OCI-LY3 (cell line): ENCODE measurements at regions not wholly inside any gene's neighbourhood (a gene's known extent, or its start where the extent isn't known, plus 50 kb on each side); places are given as distances from the start of the nearest gene placed in this dataset.

Experiments used
- H2AFZ ChIP-seq: fragments of 200-600, 300-600 bp; shearing (Covaris generic); 2 replicates; pipeline ENCODE4 v1.6.0; 2014; ENCODE audit warnings: antibody characterized with exemption, low read depth, low read length
- H3K27ac ChIP-seq: fragments of 200-600, 300-600 bp; sonication (generic); 2 replicates; pipeline ENCODE4 v1.5.1; 2014; ENCODE audit warnings: mild to moderate bottlenecking, low read length, moderate library complexity, mixed read lengths
- H3K27me3 ChIP-seq: fragments of 200-600, 300-600 bp; sonication (generic); 2 replicates; pipeline ENCODE4 v1.6.1; 2014; ENCODE audit warnings: low read depth, low read length, mixed read lengths
- H3K36me3 ChIP-seq: fragments of 200-600, 300-600 bp; sonication (generic); replicated peaks from 2 replicates; pipeline ENCODE3; 2014; ENCODE audit warnings: low read depth, low read length, mixed read lengths
- H3K4me1 ChIP-seq: fragments of 300-600, 200-600 bp; sonication (generic); 2 replicates; pipeline ENCODE4 v1.6.1; 2014; ENCODE audit warnings: low read length, mixed read lengths
- H3K4me2 ChIP-seq: fragments of 200-600, 300-600 bp; sonication (generic); 2 replicates; pipeline ENCODE4 v1.6.1; 2014; ENCODE audit warnings: low read length, mixed read lengths
- H3K4me3 ChIP-seq: fragments of 300-600, 200-600 bp; sonication (generic); 2 replicates; pipeline ENCODE4 v1.5.1; 2014; ENCODE audit warnings: antibody characterized with exemption, mild to moderate bottlenecking, low read length, moderate library complexity
- H3K79me2 ChIP-seq: fragments of 300-600, 200-600 bp; shearing (Covaris generic); 2 replicates; pipeline ENCODE4 v1.6.1; 2014; ENCODE audit warnings: mild to moderate bottlenecking, low read length, mixed read lengths
- H3K9ac ChIP-seq: fragments of 300-600, 200-600 bp; shearing (Covaris generic); 2 replicates; pipeline ENCODE4 v1.6.0; 2014; ENCODE audit warnings: mild to moderate bottlenecking, low read length, moderate library complexity
- H3K9me3 ChIP-seq: fragments of 200-600, 300-600 bp; shearing (Covaris generic); 2 replicates; pipeline ENCODE4 v1.6.1; 2014; ENCODE audit warnings: low read length, mixed read lengths; ENCODE audit not compliant: insufficient read depth
- H4K20me1 ChIP-seq: fragments of 200-600, 300-600 bp; sonication (generic); 2 replicates; pipeline ENCODE4 v1.6.1; 2016; ENCODE audit warnings: low read length, mixed read lengths; ENCODE audit not compliant: insufficient read depth
- EZH2phosphoT487 ChIP-seq: fragments of 200-600 bp; shearing (Covaris generic); IDR thresholded peaks from 2 replicates; pipeline ENCODE4 v1.6.1; 2018; ENCODE audit warnings: antibody characterized with exemption, mixed run types, low read depth
- TF ChIP-seq, protein P1 (sequence below): fragments of 200-600, 300-600 bp; sonication (generic); IDR thresholded peaks from 2 replicates; pipeline ENCODE4 v1.5.1; 2014; ENCODE audit warnings: antibody characterized with exemption, low read length, low read depth

DNA sequence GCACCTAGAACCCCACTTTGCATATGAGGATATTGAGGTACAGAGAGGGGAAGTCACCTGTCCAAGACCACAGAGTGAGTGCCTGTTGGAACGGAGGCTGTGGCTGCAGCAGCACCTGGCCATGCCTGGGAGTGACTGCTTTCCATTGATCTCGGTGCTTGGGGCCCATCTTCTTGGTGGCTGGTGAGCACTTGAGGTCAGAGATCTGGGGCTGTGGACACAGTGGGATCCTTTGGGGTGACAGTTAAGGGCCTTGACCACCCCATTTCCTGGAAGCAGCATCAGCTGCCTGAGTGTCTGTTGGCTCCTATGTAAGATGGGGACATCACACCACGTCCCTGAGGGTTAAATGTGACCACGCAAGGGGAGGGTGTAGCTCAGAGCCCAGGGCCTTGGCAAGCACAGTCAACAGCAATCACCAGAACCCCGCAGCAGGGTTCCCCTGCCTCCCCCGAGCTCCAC is 111.7 kb downstream of the IRF8 start:
- H2AFZ ChIP-seq = no peak overlapping the region
- no peaks in the 10 kb centered on the region for H4K20me1 ChIP-seq
- no peak overlapping the region for H3K9ac ChIP-seq
- H3K27ac ChIP-seq = no peak overlapping the region
- peak overlapping the region; percentile 28 for H3K4me2 ChIP-seq
- H3K36me3 ChIP-seq = no peaks in the 10 kb centered on the region
- TF ChIP-seq EZH2phosphoT487 = no peak
- TF ChIP-seq, protein P1, sequence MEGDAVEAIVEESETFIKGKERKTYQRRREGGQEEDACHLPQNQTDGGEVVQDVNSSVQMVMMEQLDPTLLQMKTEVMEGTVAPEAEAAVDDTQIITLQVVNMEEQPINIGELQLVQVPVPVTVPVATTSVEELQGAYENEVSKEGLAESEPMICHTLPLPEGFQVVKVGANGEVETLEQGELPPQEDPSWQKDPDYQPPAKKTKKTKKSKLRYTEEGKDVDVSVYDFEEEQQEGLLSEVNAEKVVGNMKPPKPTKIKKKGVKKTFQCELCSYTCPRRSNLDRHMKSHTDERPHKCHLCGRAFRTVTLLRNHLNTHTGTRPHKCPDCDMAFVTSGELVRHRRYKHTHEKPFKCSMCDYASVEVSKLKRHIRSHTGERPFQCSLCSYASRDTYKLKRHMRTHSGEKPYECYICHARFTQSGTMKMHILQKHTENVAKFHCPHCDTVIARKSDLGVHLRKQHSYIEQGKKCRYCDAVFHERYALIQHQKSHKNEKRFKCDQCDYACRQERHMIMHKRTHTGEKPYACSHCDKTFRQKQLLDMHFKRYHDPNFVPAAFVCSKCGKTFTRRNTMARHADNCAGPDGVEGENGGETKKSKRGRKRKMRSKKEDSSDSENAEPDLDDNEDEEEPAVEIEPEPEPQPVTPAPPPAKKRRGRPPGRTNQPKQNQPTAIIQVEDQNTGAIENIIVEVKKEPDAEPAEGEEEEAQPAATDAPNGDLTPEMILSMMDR = no peak
- H3K4me1 ChIP-seq = peaks cover 31% of the 10 kb centered on the region
- no peaks in the 10 kb centered on the region for H3K79me2 ChIP-seq
- H3K4me3 ChIP-seq = peak overlapping the region; percentile 20; the same call in 1 of the 2 replicates
- no peaks in the 10 kb centered on the region for H3K9me3 ChIP-seq
- H3K27me3 ChIP-seq = peaks cover 19% of the 10 kb centered on the region

GRCh38 chr16:86011532-86011931 is 112.6 kb downstream of the IRF8 start:
- Histone ChIP-seq H2AFZ (no peak overlapping the region), H4K20me1 (no peaks in the 10 kb centered on the region), H3K27ac (no peak overlapping the region), H3K4me1 (peaks cover 39% of the 10 kb centered on the region), H3K36me3 (no peaks in the 10 kb centered on the region), H3K27me3 (peaks cover 20% of the 10 kb centered on the region), H3K4me2 (peak overlapping the region; percentile 28), H3K9ac (no peak overlapping the region), H3K4me3 (no peak overlapping the region), H3K9me3 (no peaks in the 10 kb centered on the region), H3K79me2 (no peaks in the 10 kb centered on the region)
- TF ChIP-seq, protein P1 = no peak
- no peak for TF ChIP-seq EZH2phosphoT487

DNA sequence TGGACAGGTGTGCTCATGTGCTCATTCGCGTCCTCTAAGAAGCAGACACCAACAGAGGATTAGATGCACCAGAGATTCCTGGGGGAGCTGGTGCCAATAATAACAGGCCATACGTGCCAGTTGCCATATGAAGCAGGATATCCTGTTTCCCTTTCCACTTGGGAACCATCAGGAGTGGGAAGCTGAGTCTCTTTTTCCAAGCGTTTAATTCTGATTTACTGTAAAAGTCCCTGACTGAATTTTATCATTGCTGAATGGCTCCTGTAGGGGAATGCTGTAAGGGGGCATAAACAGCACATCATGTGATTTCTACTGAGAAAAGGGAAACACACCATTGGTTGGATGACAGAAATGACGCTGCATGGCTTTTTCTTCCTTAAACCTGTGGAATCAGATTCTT is 113.3 kb downstream of the IRF8 start:
- H3K27me3 ChIP-seq = peaks cover 26% of the 10 kb centered on the region

GRCh38 chr16:86013867-86014266 is 114.9 kb downstream of the IRF8 start:
- no peak overlapping the region for H3K4me2 ChIP-seq
- H3K9ac ChIP-seq = no peak overlapping the region
- H3K79me2 ChIP-seq = no peaks in the 10 kb centered on the region
- H3K4me3 ChIP-seq = no peak overlapping the region
- no peak for TF ChIP-seq EZH2phosphoT487
- TF ChIP-seq, protein P1 = no peak
- peaks cover 33% of the 10 kb centered on the region for H3K27me3 ChIP-seq
- H4K20me1 ChIP-seq = no peaks in the 10 kb centered on the region
- H3K36me3 ChIP-seq = no peaks in the 10 kb centered on the region
- H3K9me3 ChIP-seq = no peaks in the 10 kb centered on the region
- peaks cover 41% of the 10 kb centered on the region for H3K4me1 ChIP-seq
- no peak overlapping the region for H3K27ac ChIP-seq
- H2AFZ ChIP-seq = no peak overlapping the region

More for the DNA sequence above, 113.3 kb downstream of the IRF8 start:
- H3K9ac ChIP-seq = no peak overlapping the region
- no peaks in the 10 kb centered on the region for H4K20me1 ChIP-seq
- no peaks in the 10 kb centered on the region for H3K79me2 ChIP-seq
- H2AFZ ChIP-seq = no peak overlapping the region
- no peak overlapping the region for H3K4me3 ChIP-seq
- H3K4me1 ChIP-seq = peaks cover 41% of the 10 kb centered on the region
- no peaks in the 10 kb centered on the region for H3K36me3 ChIP-seq
- no peaks in the 10 kb centered on the region for H3K9me3 ChIP-seq
- peak overlapping the region; percentile 28; the same call in 1 of the 2 replicates for H3K4me2 ChIP-seq
- H3K27ac ChIP-seq = no peak overlapping the region
- no peak for TF ChIP-seq EZH2phosphoT487
- TF ChIP-seq, protein P1 = no peak
